CD4-positive, alpha-beta T cell treated with Interleukin-12 subunit alpha and Interleukin-12 subunit beta, for 1 hour (primary cell): ENCODE measurements at regions not wholly inside any gene's neighbourhood (a gene's known extent, or its start where the extent isn't known, plus 50 kb on each side); places are given as distances from the start of the nearest gene placed in this dataset.
"Not testable (repeated sequence)": the region's sequence is repeated elsewhere in the genome, so short reads cannot be mapped to it uniquely, and the experiment has no call there.

Source experiments
- DNase-seq: peaks from one replicate; pipeline ENCODE4 v3.0.0-alpha.2; 2020

GRCh38 chr3:102936511-102937045, 501.8 kb downstream of the ZPLD1 start:
- DNase-seq, result no peak

- DNase-seq, result no peak
These were observed 507.0 kb downstream of the ZPLD1 start for GRCh38 chr3:102941786-102942185.

GRCh38 chr3:102946445-102946844, 511.6 kb downstream of the ZPLD1 start:
- DNase-seq, result not testable (repeated sequence)

GRCh38 chr3:102972350-102972749, 537.5 kb downstream of the ZPLD1 start:
- no peak for DNase-seq

- DNase-seq, result no peak
These were observed 539.5 kb downstream of the ZPLD1 start for GRCh38 chr3:102974333-102974732.

- DNase-seq, result no peak
These were observed 544.4 kb downstream of the ZPLD1 start for GRCh38 chr3:102979191-102979590.

GRCh38 chr3:102979682-102980354, 545.0 kb downstream of the ZPLD1 start:
- no peak for DNase-seq

- no peak for DNase-seq
These were observed 545.5 kb downstream of the ZPLD1 start for GRCh38 chr3:102980355-102980696.

- DNase-seq, result no peak
These were observed 567.8 kb downstream of the ZPLD1 start for GRCh38 chr3:103002425-103003176.

- DNase-seq, result no peak
These were observed 571.8 kb downstream of the ZPLD1 start for GRCh38 chr3:103006526-103007183.

GRCh38 chr3:103009609-103010008, 574.8 kb downstream of the ZPLD1 start:
- no peak for DNase-seq

GRCh38 chr3:103025880-103026279, 591.1 kb downstream of the ZPLD1 start:
- no peak for DNase-seq

GRCh38 chr3:103033841-103034240, 599.0 kb downstream of the ZPLD1 start:
- DNase-seq, result no peak

GRCh38 chr3:103047640-103048039, 612.8 kb downstream of the ZPLD1 start:
- DNase-seq, result no peak

- DNase-seq, result no peak
These were observed 613.4 kb downstream of the ZPLD1 start for GRCh38 chr3:103048068-103048722.

- DNase-seq, result no peak
These were observed 617.5 kb downstream of the ZPLD1 start for GRCh38 chr3:103052236-103052830.

GRCh38 chr3:103055021-103055520, 620.3 kb downstream of the ZPLD1 start:
- no peak for DNase-seq

GRCh38 chr3:103056542-103056941, 621.7 kb downstream of the ZPLD1 start:
- DNase-seq, result no peak

GRCh38 chr3:103057003-103057402, 622.2 kb downstream of the ZPLD1 start:
- no peak for DNase-seq

- DNase-seq, result no peak
These were observed 622.7 kb downstream of the ZPLD1 start for GRCh38 chr3:103057487-103057886.

- no peak for DNase-seq
These were observed 624.6 kb downstream of the ZPLD1 start for GRCh38 chr3:103059432-103059831.

GRCh38 chr3:103060242-103060641, 625.4 kb downstream of the ZPLD1 start:
- no peak for DNase-seq

- no peak for DNase-seq
These were observed 633.1 kb downstream of the ZPLD1 start for GRCh38 chr3:103067963-103068362.
